Activated naive CD8-positive, alpha-beta T cell treated with anti-CD3 and anti-CD28 coated beads, Interleukin-2, amount 50 U/mL, for 16 hours (primary cell): ENCODE measurements at regions not wholly inside any gene's neighbourhood (a gene's known extent, or its start where the extent isn't known, plus 50 kb on each side); places are given as distances from the start of the nearest gene placed in this dataset.
"Not testable (repeated sequence)": the region's sequence is repeated elsewhere in the genome, so short reads cannot be mapped to it uniquely, and the experiment has no call there.

Experiments used
- DNase-seq: peaks from one replicate; pipeline ENCODE4 v3.0.0-alpha.2; 2020; ENCODE audit warnings: low read depth, low spot score

DNA sequence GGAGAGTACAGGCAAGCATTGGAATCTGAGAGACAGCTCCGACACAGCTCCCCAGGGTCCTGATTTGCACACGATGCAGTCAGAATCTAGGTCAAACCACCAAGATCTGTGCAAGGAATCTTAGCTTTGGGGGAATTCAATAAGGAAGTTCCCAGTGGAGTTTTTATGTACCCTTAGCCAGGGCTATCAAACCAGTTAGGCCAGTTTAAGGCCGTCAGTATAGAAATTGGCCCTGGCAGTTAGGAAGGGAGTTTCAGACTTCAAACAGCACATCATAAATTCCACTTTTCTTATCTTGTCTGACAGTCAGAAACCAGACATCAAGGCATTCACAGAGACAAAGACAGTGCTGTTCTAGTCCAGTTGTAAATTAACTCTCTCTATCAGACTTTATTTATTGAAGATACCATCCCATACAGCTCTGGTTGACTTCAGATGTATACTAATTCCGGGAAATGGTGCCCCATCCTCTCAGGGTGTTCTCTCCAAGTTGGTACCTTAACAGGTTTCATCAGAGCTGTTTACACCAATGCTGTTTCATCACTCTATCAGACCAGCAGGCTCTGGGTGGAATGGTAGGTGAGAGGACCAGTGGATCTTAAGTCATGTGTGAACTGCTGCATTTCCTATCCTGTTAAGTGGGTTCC lies 157.5 kb upstream of the ATF7IP start:
- DNase-seq: no peak

- DNase-seq: no peak
Measured at GRCh38 chr12:14211947-14212387, 153.5 kb upstream of the ATF7IP start.

DNA sequence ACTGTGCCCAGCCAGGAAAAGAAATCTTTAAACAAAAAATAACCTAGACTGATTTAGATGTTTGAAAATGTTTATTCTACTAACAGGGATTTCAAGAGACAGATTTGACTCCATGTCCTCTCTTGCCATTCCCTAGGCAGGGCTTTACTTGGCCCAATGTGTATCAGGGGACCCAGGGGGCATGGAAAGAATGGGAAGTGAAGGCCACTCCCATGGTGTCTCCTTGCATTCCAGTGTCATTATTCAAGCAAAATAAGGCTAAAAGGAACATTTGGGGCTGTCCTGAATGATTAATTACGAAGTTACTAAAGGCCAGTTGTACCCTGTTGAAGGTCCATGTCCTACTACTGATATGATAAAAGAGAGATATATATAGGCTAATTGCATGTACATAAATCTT lies 151.9 kb upstream of the ATF7IP start:
- DNase-seq: no peak

DNA sequence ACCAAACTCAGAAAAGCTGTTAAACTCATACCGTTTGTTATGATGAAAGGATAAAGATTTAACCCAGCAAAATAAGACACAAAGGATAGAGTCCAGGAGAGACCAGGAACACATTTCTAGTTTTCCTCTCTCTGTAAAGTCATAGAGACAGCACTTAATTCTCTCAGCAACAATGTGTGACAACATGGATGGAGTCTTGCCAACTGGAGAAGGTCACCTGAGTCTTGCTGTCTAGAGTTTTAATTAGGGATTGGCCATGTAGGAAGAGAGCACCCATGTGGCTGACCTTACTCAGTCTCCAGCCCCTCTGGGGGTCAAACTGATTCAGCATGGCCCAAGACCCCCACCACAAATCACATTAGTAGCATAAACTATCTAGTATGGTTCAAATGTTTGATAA lies 151.0 kb upstream of the ATF7IP start:
- DNase-seq: no peak

GRCh38 chr12:14215949-14216348 lies 149.5 kb upstream of the ATF7IP start:
- DNase-seq: not testable (repeated sequence)

GRCh38 chr12:14216405-14217294 lies 148.8 kb upstream of the ATF7IP start:
- no peak for DNase-seq

DNA sequence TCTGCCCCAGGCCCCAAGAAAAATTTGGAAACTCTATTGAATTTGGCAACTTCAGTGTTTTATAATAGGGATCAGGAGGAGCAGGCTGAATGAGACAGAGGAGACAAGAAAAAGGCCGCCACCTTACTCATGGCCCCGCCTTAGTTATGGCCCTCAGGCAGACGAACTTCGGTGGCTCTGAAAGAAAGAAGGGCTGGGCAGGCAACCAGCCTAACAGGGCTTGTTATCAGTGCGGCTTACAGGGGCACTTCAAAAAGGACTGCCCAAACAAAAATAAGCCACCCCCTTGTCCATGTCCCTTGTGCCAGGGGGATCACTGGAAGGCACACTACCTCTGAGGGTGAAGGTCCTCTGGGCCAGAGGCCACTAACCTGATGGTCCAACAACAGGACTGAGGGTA lies 146.3 kb upstream of the ATF7IP start:
- DNase-seq: no peak

DNA sequence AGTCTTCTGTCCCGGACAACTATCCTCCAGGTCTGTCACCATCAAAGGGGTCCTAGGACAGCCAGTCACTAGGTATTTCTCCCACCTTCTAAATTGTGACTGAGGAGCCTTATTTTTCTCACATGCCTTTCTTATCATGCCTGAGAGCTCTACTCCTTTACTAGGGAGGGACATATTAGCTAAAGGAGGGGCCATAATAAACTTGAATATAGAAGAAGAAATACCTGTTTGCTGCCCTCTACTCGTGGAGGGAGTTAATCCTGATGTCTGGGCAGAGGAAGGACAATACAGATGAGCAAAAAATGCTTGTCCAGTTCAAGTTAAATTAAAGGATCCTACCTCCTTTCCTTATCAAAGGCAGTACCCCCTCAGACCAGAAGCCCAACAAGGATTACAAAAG lies 145.8 kb upstream of the ATF7IP start:
- DNase-seq: not testable (repeated sequence)

- no peak for DNase-seq
Measured at GRCh38 chr12:14225064-14225463, 140.4 kb upstream of the ATF7IP start.

DNA sequence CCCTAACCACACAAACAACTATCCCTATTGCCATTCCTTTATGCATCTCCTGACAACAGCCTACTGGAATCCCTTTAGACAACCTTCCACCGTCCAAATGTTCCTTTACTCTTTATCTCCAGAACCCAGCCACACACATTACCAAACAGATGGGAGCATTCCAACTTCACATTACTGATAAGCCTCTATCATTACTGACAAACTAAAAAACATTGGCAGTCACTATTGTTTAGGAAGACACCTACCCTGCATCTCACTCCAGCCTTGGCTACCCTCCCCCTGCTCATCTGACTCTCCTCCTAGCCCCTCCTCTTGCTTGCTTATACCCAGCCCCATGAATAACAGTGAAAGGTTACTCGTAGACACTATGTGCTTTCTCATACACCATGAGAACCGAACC lies 130.3 kb upstream of the ATF7IP start:
- not testable (repeated sequence) for DNase-seq

DNA sequence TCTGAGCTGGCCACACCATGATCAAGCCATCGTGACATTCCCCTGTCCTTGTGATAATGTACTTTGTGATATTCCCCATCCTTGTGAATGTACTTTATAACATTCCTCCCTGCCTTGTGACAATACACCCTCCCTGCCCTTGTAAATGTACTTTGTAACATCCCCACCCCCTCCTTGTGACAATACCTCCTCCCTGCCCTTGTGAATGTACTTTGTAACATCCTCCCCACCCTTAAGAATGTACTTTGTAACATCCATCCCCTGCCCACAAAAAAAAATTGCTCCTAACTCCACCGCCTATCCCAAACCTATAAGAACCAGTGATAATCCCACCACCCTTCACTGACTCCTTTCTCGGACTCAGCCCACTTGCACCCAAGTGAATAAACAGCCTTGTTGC lies 128.8 kb upstream of the ATF7IP start:
- not testable (repeated sequence) for DNase-seq

DNA sequence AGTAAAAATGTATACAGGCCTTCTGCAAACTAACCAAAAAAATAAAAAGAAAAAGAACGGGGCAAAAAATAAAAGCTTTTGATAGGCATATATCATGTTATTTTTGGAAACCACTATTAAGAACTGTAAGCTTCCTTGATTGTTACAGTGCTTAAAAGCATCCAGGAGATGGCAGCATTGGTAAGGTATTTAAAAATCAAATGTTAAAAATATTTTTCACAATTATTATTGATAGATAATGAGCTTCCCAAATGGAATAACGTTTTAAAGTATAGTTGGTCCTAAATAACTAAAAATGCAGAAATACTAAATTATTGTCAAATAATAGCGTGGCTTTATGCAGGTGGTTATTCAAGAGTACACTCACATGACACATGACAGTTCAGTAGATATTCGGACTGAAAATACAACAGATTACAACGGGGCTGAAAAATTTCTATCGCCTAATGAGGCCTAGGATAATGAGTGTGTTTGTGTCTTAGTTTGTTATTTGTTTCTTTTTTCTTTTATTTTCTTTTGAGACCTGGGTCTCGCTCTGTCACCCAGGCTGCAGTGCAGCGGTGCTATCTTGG lies 127.2 kb upstream of the ATF7IP start:
- no peak for DNase-seq

GRCh38 chr12:14239350-14239934 lies 126.0 kb upstream of the ATF7IP start:
- no peak for DNase-seq

DNA sequence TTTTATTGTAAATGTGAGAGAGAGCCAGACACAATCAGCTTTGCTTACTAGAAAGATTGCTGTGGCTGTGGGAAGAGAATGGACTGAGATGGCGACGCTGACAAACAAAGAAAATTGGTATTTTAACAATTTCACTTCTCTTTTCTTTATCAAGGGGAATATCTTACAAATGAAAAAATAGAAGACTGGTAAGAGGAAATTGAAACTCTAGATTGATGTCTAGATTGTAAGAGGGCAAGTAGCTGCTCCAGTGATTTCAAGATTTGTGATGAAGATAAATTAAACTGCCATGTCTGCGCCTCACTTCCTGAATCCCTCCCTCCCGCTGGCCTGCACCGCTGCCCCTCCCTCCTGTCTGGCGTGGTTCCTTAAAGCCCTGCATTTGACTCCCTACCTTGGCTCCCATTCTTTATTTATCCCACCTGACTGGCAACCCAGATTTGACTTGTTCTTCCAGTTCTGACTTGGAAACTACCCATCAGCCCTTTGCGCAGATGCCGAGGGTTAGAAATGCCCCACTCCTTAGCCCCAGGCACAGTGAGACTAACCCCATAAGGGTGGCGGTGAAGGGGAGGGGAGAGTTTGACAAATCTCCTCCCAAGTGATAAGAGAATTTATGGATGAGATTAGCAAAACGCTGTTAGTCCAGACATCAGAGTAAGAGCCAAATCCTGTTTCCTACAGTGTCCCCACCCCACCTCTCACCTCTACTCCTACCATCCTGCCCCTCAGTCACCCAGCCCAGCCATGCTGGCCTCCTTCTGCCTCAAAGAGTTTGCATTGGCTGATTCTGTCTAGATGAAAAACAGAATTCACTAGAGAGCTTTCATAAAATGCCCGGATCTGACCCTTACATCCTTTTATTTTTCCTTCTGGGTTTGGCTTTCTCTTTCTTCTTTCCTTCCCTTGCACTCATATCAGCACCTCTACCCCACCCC lies 125.3 kb upstream of the ATF7IP start:
- no peak for DNase-seq

- no peak for DNase-seq
Measured at GRCh38 chr12:14240873-14241220, 124.6 kb upstream of the ATF7IP start.

DNA sequence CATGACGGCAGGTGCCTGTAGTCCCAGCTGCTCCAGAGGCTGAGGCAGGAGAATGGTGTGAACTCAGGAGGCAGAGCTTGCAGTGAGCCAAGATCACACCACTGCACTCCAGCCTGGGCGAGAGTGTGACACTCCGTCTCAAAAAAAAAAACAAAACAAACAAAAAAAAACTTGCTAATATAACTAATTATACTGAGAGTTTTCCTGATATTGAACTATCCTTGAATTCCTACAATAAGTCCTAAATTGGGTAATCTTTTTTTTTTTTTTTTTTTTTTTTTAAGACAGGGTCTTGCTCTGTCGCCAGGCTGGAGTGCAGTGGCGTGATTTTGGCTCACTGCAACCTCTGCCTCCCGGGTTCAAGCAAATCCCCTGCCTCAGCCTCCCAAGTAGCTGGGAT lies 122.7 kb upstream of the ATF7IP start:
- not testable (repeated sequence) for DNase-seq

- DNase-seq: no peak
Measured at GRCh38 chr12:14243941-14244340, 121.5 kb upstream of the ATF7IP start.

DNA sequence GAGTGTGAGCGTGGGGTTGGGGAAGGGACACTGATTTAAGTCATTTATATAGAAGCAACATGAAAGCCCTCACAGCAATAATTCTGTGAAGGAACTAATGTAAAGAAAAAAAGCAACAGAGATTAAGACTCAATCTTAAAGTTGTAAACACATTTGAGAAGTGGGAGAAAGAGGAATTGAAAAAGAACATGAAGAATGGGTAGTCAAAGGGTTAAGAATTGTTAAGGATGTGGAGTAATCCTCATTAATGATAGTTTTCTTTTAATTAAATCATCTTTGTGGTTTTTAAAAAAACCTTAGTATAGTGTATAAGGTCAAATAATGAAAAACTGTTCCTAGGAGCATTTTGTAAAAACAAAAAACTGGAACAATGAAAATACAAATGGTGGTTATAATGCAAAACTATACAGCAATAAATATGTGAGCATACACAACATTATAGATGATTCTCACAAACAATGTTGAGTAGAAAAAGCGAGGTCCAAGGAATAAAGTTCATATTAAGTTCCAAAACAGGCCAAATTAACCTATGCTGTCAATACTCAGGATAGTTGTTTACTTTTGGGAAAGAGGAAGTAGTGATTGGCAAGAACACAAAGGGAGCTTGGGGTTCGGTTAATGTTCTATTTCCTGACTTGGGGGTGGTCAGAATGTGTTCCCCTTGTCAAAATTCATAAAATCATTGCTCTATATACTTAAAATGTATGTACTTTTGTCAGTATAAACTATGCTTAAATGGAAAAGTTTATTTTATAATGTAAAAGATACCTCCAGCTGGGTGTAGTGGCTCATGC lies 120.4 kb upstream of the ATF7IP start:
- no peak for DNase-seq

DNA sequence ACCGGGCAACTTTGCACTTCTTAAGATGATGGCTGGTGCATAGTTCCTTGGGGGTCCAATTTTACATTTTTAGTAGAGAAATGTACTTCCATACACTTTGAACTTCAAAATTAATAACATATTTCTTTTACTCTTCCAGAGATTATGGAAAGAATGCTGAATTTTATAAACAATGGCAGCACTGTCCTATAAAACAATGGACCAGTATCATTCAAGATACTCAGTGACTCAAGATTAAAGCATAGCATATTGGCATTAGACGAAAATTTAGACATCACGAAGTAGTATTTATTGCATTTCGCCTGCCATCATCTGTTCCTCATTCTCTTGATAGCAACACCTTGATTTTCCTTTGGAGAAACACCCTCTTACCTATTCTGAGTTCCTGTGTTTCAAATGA lies 118.3 kb upstream of the ATF7IP start:
- no peak for DNase-seq

DNA sequence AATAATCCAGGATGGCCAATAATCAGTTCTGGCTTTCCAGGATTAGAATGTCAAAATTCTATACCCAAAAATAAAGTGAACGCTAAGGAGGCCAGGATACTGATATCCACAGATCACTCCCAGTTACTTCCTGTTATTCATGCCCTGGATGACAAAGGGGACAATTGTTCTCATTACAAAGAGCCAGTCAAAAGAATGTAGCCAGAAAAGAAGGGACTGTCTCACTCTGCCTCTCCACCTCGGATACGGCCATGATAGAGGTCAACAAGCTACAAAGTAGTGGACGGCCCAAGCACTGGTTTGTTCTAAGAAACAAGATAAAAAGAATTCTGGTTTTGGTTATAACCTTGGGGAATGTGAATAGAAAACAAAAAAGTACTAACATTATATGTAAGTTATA lies 116.1 kb upstream of the ATF7IP start:
- DNase-seq: no peak

DNA sequence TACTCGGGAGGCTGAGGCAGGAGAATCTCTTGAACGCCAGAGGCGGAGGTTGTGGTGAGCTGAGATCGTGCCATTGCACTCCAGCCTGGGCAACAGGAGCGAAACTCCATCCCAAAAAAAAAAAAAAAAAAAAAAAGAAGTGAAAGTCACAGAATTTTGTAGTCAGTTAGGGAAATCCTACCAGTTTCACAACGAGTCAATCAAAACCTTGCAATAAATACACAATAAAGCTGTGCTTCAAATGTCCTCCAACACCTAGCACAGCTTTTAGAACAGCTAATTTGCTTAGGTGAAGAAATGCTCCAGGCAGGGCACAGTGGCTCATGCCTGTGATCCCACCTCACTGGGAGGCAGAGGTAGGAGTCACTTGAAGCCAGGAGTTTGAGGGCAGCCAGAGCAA lies 112.8 kb upstream of the ATF7IP start:
- DNase-seq: no peak
